Neural progenitor cell (in vitro differentiated cells): ENCODE measurements at regions not wholly inside any gene's neighbourhood (a gene's known extent, or its start where the extent isn't known, plus 50 kb on each side); places are given as distances from the start of the nearest gene placed in this dataset.
"Not testable (repeated sequence)": the region's sequence is repeated elsewhere in the genome, so short reads cannot be mapped to it uniquely, and the experiment has no call there.

ENCODE experiments used
- DNase-seq: peaks from one replicate; pipeline ENCODE4 v3.0.0-alpha.2; 2016; ENCODE audit warnings: low spot score
- H2AFZ ChIP-seq: fragments of 200-600 bp; sonication (generic); replicated peaks from 2 replicates; pipeline ENCODE4 v1.6.1; 2016; ENCODE audit warnings: antibody characterized with exemption
- H3F3A ChIP-seq: fragments of 200-600 bp; sonication (generic); 2 replicates; pipeline ENCODE4 v1.6.1; 2016; ENCODE audit warnings: antibody characterized with exemption, low read depth
- H3K27ac ChIP-seq: fragments of 200-600 bp; sonication (generic); 2 replicates; pipeline ENCODE4 v1.5.1; 2016; ENCODE audit warnings: mild to moderate bottlenecking
- H3K27me3 ChIP-seq: fragments of 200-600 bp; sonication (generic); 2 replicates; pipeline ENCODE4 v1.6.1; 2016; ENCODE audit warnings: mild to moderate bottlenecking, moderate library complexity
- H3K36me3 ChIP-seq: fragments of 200-600 bp; sonication (generic); 2 replicates; pipeline ENCODE4 v1.5.1; 2016
- H3K4me1 ChIP-seq: fragments of 200-600 bp; sonication (generic); 2 replicates; pipeline ENCODE4 v1.6.1; 2016; ENCODE audit warnings: mixed run types
- H3K4me2 ChIP-seq: fragments of 200-600 bp; sonication (generic); 2 replicates; pipeline ENCODE4 v1.6.1; 2016
- H3K4me3 ChIP-seq: fragments of 200-600 bp; sonication (generic); 2 replicates; pipeline ENCODE4 v1.5.1; 2016
- H3K79me2 ChIP-seq: fragments of 200-600 bp; sonication (generic); 2 replicates; pipeline ENCODE4 v1.6.1; 2016; ENCODE audit warnings: low read depth
- H3K9ac ChIP-seq: fragments of 200-600 bp; sonication (generic); 2 replicates; pipeline ENCODE4 v1.6.1; 2016
- H3K9me3 ChIP-seq: fragments of 200-600 bp; sonication (generic); 2 replicates; pipeline ENCODE4 v1.5.1; 2016; ENCODE audit warnings: low read depth
- H4K20me1 ChIP-seq: fragments of 200-600 bp; sonication (generic); 2 replicates; pipeline ENCODE4 v1.6.1; 2016; ENCODE audit warnings: low read depth
- H3K27ac Mint-ChIP-seq: 3 replicates; pipeline ENCODE4 v1.8.0; 2021; ENCODE audit warnings: mixed read lengths
- H3K27me3 Mint-ChIP-seq: 2 replicates; pipeline ENCODE4 v1.8.0; 2022; ENCODE audit warnings: low read depth, mild to moderate bottlenecking, inconsistent platforms, moderate library complexity, mixed read lengths; ENCODE audit not compliant: insufficient read depth
- H3K36me3 Mint-ChIP-seq: 3 replicates; pipeline ENCODE4 v1.8.0; 2021; ENCODE audit warnings: mixed read lengths
- H3K4me1 Mint-ChIP-seq: 3 replicates; pipeline ENCODE4 v1.8.0; 2021; ENCODE audit warnings: mixed read lengths
- H3K4me3 Mint-ChIP-seq: 3 replicates; pipeline ENCODE4 v1.8.0; 2021; ENCODE audit warnings: mild to moderate bottlenecking, moderate library complexity, mixed read lengths
- H3K9me3 Mint-ChIP-seq: 3 replicates; pipeline ENCODE4 v1.8.0; 2020; ENCODE audit warnings: mixed read lengths
- EZH2 ChIP-seq: fragments of 200-600 bp; sonication (generic); IDR thresholded peaks from 2 replicates; pipeline ENCODE4 v1.6.1; 2017; ENCODE audit warnings: antibody characterized with exemption, mild to moderate bottlenecking, moderate library complexity
- EZH2phosphoT487 ChIP-seq: fragments of 200-600 bp; sonication (generic); IDR thresholded peaks from 2 replicates; pipeline ENCODE4 v1.6.1; 2017; ENCODE audit warnings: antibody characterized with exemption
- TF ChIP-seq, protein P1 (sequence below): fragments of 200-600 bp; sonication (generic); IDR thresholded peaks from 2 replicates; pipeline ENCODE4 v1.5.1; 2017; ENCODE audit warnings: antibody characterized with exemption, mild to moderate bottlenecking

DNA sequence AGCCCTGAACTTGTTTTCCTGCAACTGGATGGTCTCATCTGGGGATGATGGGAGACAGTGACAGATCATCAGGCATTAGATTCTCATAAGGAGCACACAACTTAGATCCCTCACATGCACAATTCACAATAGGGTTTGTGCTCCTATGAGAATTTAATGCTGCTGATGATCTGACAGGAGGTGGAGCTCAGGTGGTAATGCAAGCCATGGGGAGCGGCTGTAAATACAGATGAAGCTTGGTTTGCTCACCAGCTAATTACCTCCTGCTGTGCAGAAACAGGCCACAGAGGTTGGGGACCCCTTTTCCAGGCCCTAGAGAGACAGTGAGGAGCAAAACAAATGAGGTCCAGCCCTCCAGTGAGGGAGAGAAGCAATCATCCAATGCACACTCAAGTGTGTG, 168.6 kb downstream of the RGS9 start:
- Mint-ChIP-seq H3K4me1 (peaks cover 3% of the 10 kb centered on the region), H3K27ac (no peak overlapping the region), H3K36me3 (peaks cover 3% of the 10 kb centered on the region), H3K9me3 (peaks cover 25% of the 10 kb centered on the region), H3K27me3 (peaks cover 12% of the 10 kb centered on the region), H3K4me3 (no peak overlapping the region)
- Histone ChIP-seq H3K36me3 (no peaks in the 10 kb centered on the region), H3F3A (no peaks in the 10 kb centered on the region), H3K27me3 (no peaks in the 10 kb centered on the region), H3K4me1 (no peaks in the 10 kb centered on the region), H3K4me2 (no peak overlapping the region), H3K27ac (no peak overlapping the region), H3K79me2 (no peaks in the 10 kb centered on the region), H4K20me1 (no peaks in the 10 kb centered on the region), H3K9ac (no peak overlapping the region), H3K9me3 (no peaks in the 10 kb centered on the region), H2AFZ (no peak overlapping the region), H3K4me3 (no peak overlapping the region)
- TF ChIP-seq EZH2 (no peak), EZH2phosphoT487 (no peak)
- TF ChIP-seq, protein P1, sequence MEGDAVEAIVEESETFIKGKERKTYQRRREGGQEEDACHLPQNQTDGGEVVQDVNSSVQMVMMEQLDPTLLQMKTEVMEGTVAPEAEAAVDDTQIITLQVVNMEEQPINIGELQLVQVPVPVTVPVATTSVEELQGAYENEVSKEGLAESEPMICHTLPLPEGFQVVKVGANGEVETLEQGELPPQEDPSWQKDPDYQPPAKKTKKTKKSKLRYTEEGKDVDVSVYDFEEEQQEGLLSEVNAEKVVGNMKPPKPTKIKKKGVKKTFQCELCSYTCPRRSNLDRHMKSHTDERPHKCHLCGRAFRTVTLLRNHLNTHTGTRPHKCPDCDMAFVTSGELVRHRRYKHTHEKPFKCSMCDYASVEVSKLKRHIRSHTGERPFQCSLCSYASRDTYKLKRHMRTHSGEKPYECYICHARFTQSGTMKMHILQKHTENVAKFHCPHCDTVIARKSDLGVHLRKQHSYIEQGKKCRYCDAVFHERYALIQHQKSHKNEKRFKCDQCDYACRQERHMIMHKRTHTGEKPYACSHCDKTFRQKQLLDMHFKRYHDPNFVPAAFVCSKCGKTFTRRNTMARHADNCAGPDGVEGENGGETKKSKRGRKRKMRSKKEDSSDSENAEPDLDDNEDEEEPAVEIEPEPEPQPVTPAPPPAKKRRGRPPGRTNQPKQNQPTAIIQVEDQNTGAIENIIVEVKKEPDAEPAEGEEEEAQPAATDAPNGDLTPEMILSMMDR = no peak
- DNase-seq = no peak

DNA sequence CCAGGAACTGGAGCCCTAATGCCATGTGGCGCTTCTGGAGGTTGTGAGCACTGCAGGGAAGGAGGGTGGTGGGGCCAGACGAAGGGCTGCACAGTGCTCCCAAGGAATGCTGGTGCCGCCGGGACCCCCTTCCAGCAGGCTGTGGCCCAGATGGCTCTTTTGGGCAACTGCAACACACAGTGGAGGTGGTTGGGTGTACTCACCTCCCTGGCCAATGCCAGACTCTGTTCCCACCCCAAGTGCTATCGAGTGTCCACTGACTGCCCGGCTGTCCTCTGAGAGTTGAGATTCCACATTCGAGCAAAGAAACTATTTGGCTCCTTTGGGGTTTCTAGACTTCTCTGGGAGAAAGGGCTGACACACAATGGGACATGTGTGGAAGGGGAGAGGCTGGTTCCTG, 167.9 kb downstream of the RGS9 start:
- Histone ChIP-seq H3K79me2 (no peaks in the 10 kb centered on the region), H3K4me2 (no peak overlapping the region), H3K36me3 (no peaks in the 10 kb centered on the region), H2AFZ (no peak overlapping the region), H4K20me1 (no peaks in the 10 kb centered on the region), H3F3A (no peaks in the 10 kb centered on the region), H3K27ac (no peak overlapping the region), H3K27me3 (no peaks in the 10 kb centered on the region), H3K9ac (no peak overlapping the region), H3K9me3 (no peaks in the 10 kb centered on the region), H3K4me1 (no peaks in the 10 kb centered on the region), H3K4me3 (no peak overlapping the region)
- TF ChIP-seq, protein P1 = no peak
- TF ChIP-seq EZH2phosphoT487 (no peak), EZH2 (no peak)
- H3K4me3 Mint-ChIP-seq = no peak overlapping the region
- DNase-seq = no peak
- H3K4me1 Mint-ChIP-seq = peaks cover 3% of the 10 kb centered on the region
- peaks cover 3% of the 10 kb centered on the region for H3K36me3 Mint-ChIP-seq
- peaks cover 12% of the 10 kb centered on the region for H3K27me3 Mint-ChIP-seq
- H3K27ac Mint-ChIP-seq = no peak overlapping the region
- H3K9me3 Mint-ChIP-seq = peaks cover 27% of the 10 kb centered on the region

DNA sequence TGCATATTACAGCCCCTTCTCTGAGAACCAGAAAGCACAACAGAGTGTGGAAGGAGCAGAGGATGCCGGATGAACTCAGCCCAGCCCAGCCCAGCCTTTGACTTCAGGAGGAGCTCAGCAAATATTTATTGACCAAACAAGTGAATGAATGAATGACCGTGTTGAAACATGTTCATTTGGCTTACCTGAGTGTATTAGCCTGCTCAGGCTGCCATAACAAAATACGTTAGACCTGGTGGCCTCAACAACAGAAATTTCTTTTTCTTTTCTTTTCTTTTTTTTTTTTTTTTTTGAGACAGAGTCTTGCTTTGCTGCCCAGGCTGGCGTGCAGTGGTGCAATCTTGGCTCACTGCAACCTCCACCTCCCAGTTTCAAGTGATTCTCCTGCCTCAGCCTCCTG, 164.7 kb downstream of the RGS9 start:
- H3K9me3 ChIP-seq, H3F3A ChIP-seq, H3K27me3 ChIP-seq, H3K4me2 ChIP-seq, H3K36me3 Mint-ChIP-seq, H3K4me1 ChIP-seq, H3K27ac ChIP-seq, H3K4me3 Mint-ChIP-seq, H2AFZ ChIP-seq, H3K9ac ChIP-seq, H3K79me2 ChIP-seq, H3K36me3 ChIP-seq, H3K4me3 ChIP-seq, H3K27me3 Mint-ChIP-seq, H4K20me1 ChIP-seq, H3K27ac Mint-ChIP-seq, DNase-seq: not testable (repeated sequence)
- peaks cover 14% of the 10 kb centered on the region for H3K4me1 Mint-ChIP-seq
- peaks cover 28% of the 10 kb centered on the region for H3K9me3 Mint-ChIP-seq

DNA sequence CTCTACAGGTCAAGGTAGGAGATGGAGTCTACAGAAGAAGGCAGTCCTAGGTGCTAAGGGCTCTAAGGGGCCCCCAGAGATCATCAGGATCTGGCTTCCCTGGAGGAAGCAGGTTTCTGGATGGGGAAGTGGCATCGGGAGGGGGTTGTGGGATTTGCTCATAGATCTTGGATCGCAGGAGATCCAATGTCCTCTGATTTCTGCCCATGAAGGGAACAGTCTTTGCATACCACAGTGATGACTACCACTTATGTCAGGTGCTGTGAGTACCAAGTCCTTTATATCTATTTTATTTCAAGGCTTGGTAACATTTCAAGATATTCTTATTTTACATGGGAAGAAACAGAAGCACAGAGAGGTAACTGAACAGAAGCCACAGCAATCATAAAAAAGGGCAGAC, 164.0 kb downstream of the RGS9 start:
- no peaks in the 10 kb centered on the region for H3K9me3 ChIP-seq
- no peak overlapping the region for H3K27ac ChIP-seq
- no peak overlapping the region for H3K9ac ChIP-seq
- DNase-seq = no peak
- H3F3A ChIP-seq = no peaks in the 10 kb centered on the region
- H3K4me3 Mint-ChIP-seq = no peak overlapping the region
- no peak overlapping the region for H3K4me2 ChIP-seq
- no peak for TF ChIP-seq EZH2phosphoT487
- TF ChIP-seq, protein P1 = no peak
- TF ChIP-seq EZH2 = no peak
- no peaks in the 10 kb centered on the region for H3K27me3 ChIP-seq
- H3K4me3 ChIP-seq = no peak overlapping the region
- no peaks in the 10 kb centered on the region for H3K36me3 ChIP-seq
- H3K27ac Mint-ChIP-seq = no peak overlapping the region
- no peak overlapping the region for H2AFZ ChIP-seq
- no peaks in the 10 kb centered on the region for H4K20me1 ChIP-seq
- H3K36me3 Mint-ChIP-seq = peaks cover 3% of the 10 kb centered on the region
- H3K79me2 ChIP-seq = no peaks in the 10 kb centered on the region
- H3K27me3 Mint-ChIP-seq = peaks cover 4% of the 10 kb centered on the region
- peaks cover 14% of the 10 kb centered on the region for H3K4me1 Mint-ChIP-seq
- H3K9me3 Mint-ChIP-seq = peaks cover 26% of the 10 kb centered on the region
- H3K4me1 ChIP-seq = no peaks in the 10 kb centered on the region
